Thoracic aorta (tissue), 2 donors: ENCODE measurements at regions not wholly inside any gene's neighbourhood (a gene's known extent, or its start where the extent isn't known, plus 50 kb on each side); places are given as distances from the start of the nearest gene placed in this dataset.

Experiments
- ATAC-seq: fragments of 150-250 bp; one replicate; pipeline ENCODE4 v1.8.0; 2017; ENCODE audit warnings: low read depth; ENCODE audit not compliant: insufficient number of reproducible peaks, low FRiP score
- DNase-seq: peaks from one replicate; pipeline ENCODE4 v3.0.0-alpha.2; 2020; ENCODE audit warnings: low spot score
- H3K27ac ChIP-seq, 2 donors: fragments of 200-600 bp; sonication (generic); 1 replicate in 1 of 2; 2 replicates in 1 of 2; pipeline ENCODE4 v1.5.1; 2016; ENCODE audit warnings: mild to moderate bottlenecking in 2 of 2, moderate library complexity in 2 of 2
- H3K27me3 ChIP-seq: fragments of 200-600 bp; sonication (generic); replicated peaks from 2 replicates; pipeline ENCODE4 v1.6.0; 2016; ENCODE audit warnings: mild to moderate bottlenecking; ENCODE audit not compliant: insufficient read depth
- H3K36me3 ChIP-seq: fragments of 200-600 bp; sonication (generic); one replicate; pipeline ENCODE4 v1.5.1; 2016
- H3K4me1 ChIP-seq, 2 donors: fragments of 200-600 bp; sonication (generic); 1 replicate in 1 of 2; 2 replicates in 1 of 2; pipeline versions ENCODE4 v1.5.1 to v1.6.0; 2016; ENCODE audit warnings: low read depth in 2 of 2, mild to moderate bottlenecking in 1 of 2; ENCODE audit not compliant: control insufficient read depth in 1 of 2
- H3K4me3 ChIP-seq: fragments of 200-600 bp; sonication (generic); 2 replicates; pipeline ENCODE4 v1.5.1; 2016; ENCODE audit warnings: mild to moderate bottlenecking
- H3K9me3 ChIP-seq: fragments of 200-600 bp; sonication (generic); 2 replicates; pipeline ENCODE4 v1.5.1; 2016
- TF ChIP-seq, protein P1 (sequence below): fragments of 200-600 bp; sonication (generic); IDR thresholded peaks from one replicate; pipeline ENCODE4 v1.5.1; 2019; ENCODE audit warnings: antibody characterized with exemption

DNA sequence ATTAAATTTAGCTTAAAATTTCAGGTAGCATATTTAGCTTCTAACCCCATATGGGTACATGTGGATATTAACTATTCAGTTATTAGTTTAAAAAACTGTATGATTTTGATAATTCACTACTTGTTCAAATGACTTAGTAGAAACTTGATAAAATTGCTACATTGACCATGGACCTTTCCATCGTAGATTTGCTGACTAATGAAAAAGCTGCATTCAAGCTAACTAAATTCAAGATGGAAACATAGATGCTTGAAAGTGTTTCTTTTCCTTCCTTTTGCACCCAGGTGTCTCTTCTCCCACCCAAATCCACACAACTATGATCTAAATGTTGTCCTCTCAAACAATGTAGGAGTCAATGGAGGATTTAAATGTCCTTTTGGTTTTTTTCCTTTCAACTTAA, 439.2 kb downstream of the TBC1D4 start:
- DNase-seq (no peak), ATAC-seq (no peak)
- Histone ChIP-seq H3K27ac (no peak overlapping the region), H3K36me3 (no peaks in the 10 kb centered on the region), H3K4me1 (no peaks in the 10 kb centered on the region), H3K4me3 (no peak overlapping the region), H3K27me3 (no peaks in the 10 kb centered on the region), H3K9me3 (no peaks in the 10 kb centered on the region)
- TF ChIP-seq, protein P1, sequence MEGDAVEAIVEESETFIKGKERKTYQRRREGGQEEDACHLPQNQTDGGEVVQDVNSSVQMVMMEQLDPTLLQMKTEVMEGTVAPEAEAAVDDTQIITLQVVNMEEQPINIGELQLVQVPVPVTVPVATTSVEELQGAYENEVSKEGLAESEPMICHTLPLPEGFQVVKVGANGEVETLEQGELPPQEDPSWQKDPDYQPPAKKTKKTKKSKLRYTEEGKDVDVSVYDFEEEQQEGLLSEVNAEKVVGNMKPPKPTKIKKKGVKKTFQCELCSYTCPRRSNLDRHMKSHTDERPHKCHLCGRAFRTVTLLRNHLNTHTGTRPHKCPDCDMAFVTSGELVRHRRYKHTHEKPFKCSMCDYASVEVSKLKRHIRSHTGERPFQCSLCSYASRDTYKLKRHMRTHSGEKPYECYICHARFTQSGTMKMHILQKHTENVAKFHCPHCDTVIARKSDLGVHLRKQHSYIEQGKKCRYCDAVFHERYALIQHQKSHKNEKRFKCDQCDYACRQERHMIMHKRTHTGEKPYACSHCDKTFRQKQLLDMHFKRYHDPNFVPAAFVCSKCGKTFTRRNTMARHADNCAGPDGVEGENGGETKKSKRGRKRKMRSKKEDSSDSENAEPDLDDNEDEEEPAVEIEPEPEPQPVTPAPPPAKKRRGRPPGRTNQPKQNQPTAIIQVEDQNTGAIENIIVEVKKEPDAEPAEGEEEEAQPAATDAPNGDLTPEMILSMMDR = no peak

DNA sequence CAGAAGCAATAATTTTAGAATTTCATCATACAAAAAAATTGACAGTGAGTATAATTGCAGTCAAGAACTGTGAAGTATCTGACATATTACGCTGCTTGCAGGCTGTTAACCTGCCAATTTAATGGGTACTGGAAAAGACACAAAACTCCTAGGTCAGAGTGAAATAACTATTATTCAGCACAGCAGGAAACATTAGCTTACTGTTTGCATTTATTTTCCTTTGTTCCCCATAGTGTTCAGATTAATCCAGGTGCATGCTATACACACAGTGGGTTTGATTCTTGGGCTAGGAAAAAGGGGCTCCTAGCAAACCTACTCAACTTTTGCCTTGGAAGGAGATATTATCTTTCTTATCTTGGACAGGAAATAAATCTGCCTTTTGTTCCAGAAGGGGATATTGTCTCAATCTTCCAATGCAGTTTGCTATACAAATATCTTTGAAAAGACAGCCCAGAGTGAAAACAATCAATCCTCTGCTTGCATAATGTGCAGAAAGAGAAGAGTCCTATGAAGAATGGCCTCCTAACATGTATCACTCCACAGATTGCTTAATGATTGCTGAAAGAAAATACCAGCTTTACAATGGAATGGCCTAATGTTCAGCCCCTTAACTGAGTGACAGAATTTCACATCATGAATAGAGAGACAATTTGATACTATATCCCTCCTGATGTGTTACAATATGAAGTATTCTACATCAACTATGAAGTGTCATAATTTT, 443.4 kb downstream of the TBC1D4 start:
- TF ChIP-seq, protein P1 = no peak
- Histone ChIP-seq H3K27me3 (no peaks in the 10 kb centered on the region), H3K9me3 (peaks cover 3% of the 10 kb centered on the region), H3K36me3 (no peaks in the 10 kb centered on the region), H3K4me1 (no peaks in the 10 kb centered on the region), H3K4me3 (no peak overlapping the region), H3K27ac (no peak overlapping the region)
- DNase-seq = no peak
- ATAC-seq = no peak

DNA sequence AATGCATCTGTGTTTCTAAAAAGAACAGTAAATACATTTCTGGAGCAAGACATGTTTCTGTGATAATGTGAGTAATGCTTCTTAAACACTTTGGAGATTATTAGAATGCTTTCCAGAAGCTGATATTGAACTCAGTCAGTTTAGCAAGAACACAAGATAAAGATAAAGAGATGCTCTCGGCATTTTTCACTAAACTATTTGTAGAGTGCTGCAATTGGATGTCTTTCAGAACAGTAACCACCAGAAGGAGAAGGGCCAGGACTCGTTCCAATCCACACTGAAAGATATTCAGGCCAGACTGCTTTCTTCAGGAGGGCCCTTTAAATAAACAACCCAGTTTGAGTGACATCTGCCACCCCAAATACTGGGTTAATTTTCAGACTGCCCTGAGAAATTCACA, 456.0 kb downstream of the TBC1D4 start:
- Histone ChIP-seq H3K27ac (no peak overlapping the region), H3K36me3 (no peaks in the 10 kb centered on the region), H3K9me3 (no peaks in the 10 kb centered on the region), H3K4me1 (no peaks in the 10 kb centered on the region), H3K4me3 (no peak overlapping the region), H3K27me3 (no peaks in the 10 kb centered on the region)
- ATAC-seq = no peak
- TF ChIP-seq, protein P1 = no peak
- DNase-seq = no peak

DNA sequence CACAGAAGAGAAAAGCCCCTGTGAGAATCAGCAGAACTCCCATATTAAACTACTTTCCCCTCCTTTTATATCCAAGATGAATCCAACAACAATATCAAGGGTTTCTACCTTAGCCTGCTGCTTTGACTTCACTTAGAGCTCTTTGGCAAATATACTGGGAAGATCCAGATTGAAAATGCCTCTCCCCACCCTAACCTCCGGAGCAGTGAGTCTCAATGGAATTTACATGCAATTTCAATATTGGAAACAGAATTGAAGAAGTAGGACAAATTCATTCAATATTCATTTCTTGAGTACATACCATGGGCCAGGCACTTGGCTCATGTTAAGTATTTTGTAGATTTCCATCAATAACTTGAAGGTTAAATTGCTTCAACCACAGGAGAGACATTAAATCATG, 457.4 kb downstream of the TBC1D4 start:
- no peaks in the 10 kb centered on the region for H3K9me3 ChIP-seq
- TF ChIP-seq, protein P1 = no peak
- ATAC-seq (no peak), DNase-seq (no peak)
- H3K27me3 ChIP-seq = no peaks in the 10 kb centered on the region
- no peak overlapping the region for H3K27ac ChIP-seq
- H3K4me3 ChIP-seq = no peak overlapping the region
- no peaks in the 10 kb centered on the region for H3K4me1 ChIP-seq
- no peaks in the 10 kb centered on the region for H3K36me3 ChIP-seq

DNA sequence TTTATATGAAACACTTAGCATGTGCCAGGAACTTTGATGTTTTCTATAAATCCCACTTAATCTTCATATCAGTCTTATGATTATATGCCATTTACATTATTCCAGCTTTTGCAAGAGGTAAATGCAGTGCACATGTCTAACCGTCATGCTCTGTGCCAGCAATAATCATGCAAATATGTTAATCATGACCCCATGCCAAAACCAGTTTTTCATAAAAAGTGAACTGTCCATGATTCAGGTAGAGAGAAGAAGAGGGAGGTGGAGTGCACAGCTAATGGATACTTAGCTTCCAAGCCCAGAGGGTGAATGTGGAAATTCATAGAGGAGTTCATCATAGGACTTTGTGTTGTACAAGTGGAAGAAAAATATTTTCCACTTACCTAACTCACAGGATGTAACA, 458.4 kb downstream of the TBC1D4 start:
- Histone ChIP-seq H3K9me3 (no peaks in the 10 kb centered on the region), H3K4me1 (no peaks in the 10 kb centered on the region), H3K27ac (no peak overlapping the region), H3K36me3 (no peaks in the 10 kb centered on the region), H3K4me3 (no peak overlapping the region), H3K27me3 (no peaks in the 10 kb centered on the region)
- ATAC-seq (no peak), DNase-seq (no peak)
- TF ChIP-seq, protein P1 = no peak
